DND-41 (cell line): ENCODE measurements at regions not wholly inside any gene's neighbourhood (a gene's known extent, or its start where the extent isn't known, plus 50 kb on each side); places are given as distances from the start of the nearest gene placed in this dataset.

Source experiments
- CTCF ChIP-seq: IDR thresholded peaks from 2 replicates; pipeline ENCODE4 v1.5.1; 2012; ENCODE audit warnings: borderline replicate concordance, low read length, moderate library complexity, mild to moderate bottlenecking; ENCODE audit not compliant: poor library complexity, severe bottlenecking; ENCODE audit errors: extremely low read depth
- EZH2 ChIP-seq: IDR thresholded peaks from 3 replicates; pipeline ENCODE4 v1.6.1; 2012; ENCODE audit warnings: borderline replicate concordance, low read depth, mild to moderate bottlenecking, moderate library complexity, low read length, inconsistent platforms; ENCODE audit not compliant: severe bottlenecking

DNA sequence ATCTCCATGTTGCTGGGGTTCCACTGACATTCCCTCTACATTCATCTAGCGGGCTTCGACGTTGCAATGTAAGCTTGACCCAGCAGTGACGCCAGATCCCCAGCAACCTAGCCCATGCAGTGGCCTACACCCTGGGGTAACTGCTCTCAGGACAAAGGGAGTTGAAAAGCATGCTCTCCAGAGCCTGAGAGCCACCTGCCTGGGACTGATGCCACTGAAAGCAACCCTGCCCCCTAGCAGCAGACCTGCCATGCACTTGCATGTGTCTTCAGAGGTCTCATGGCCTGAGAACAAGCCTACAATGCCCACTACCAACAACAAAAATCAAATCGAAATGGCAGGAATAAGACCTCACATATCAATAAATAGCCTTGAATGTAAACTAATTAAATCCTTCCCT is 330.3 kb downstream of the TRIM36 start:
- TF ChIP-seq EZH2 (no peak), CTCF (no peak)
